ENCODE measurements at regions not wholly inside any gene's neighbourhood (a gene's known extent, or its start where the extent isn't known, plus 50 kb on each side); places are given as distances from the start of the nearest gene placed in this dataset.
"Not testable (repeated sequence)": the region's sequence is repeated elsewhere in the genome, so short reads cannot be mapped to it uniquely, and the experiment has no call there.

- no peak for TF ChIP-seq MEF2A (IDR thresholded peaks at IDR 0.05; ENCODE audit: borderline replicate concordance, low read depth)
- TF ChIP-seq PBX3 (IDR thresholded peaks at IDR 0.05): no peak
- TF ChIP-seq GABPA (IDR thresholded peaks at IDR 0.05; ENCODE audit: low read depth): no peak
- TF ChIP-seq TCF12 (IDR thresholded peaks at IDR 0.05): no peak
- no peak for TF ChIP-seq ELF1 (IDR thresholded peaks at IDR 0.05)
- TF ChIP-seq SMC3 (IDR thresholded peaks at IDR 0.05; ENCODE audit: low read depth, low read length): no peak
- no peak for TF ChIP-seq RAD21 (IDR thresholded peaks at IDR 0.05; ENCODE audit: low read length)
These were observed 163.4 kb upstream of the ETV3 start (continued) for GRCh38 chr1:157301477-157302198.

GRCh38 chr1:157294387-157295145, 156.4 kb upstream of the ETV3 start:
- peaks cover 26% of the 10 kb centered on the region; the same call in 1 of the 2 replicates for H3K27me3 ChIP-seq (ENCODE audit: insufficient read depth)
- H3K27ac ChIP-seq (ENCODE audit: low read depth in 2 of 2, low read length in 1 of 2); H3F3A ChIP-seq (replicated peaks; ENCODE audit: insufficient read depth); H3K4me1 ChIP-seq (ENCODE audit: control insufficient read depth in 1 of 2, insufficient read depth in 2 of 2, low read depth in 1 of 2, low read length in 1 of 2); POLR2A ChIA-PET; H3K4me2 ChIP-seq; H3K9me3 ChIP-seq; H3K9ac ChIP-seq; H2AFZ ChIP-seq (ENCODE audit: low read depth); H3K4me3 ChIP-seq (ENCODE audit: low read depth in 2 of 2, low read length in 1 of 2); DNase-seq; H3K36me3 ChIP-seq (replicated peaks in 1 of 2; ENCODE audit: control insufficient read depth in 1 of 2, insufficient read depth in 2 of 2, low read length in 1 of 2); H3K79me2 ChIP-seq (ENCODE audit: insufficient read depth); H3K9me2 ChIP-seq; CTCF ChIA-PET; H4K20me1 ChIP-seq (ENCODE audit: insufficient read depth): not testable (repeated sequence)
- 8% methylated on average over 6 of the region's 10 CpGs for WGBS (ENCODE audit: low lambda C conversion rate)

GRCh38 chr1:157292809-157293564, 154.8 kb upstream of the ETV3 start:
- ChIA-PET CTCF (no interaction called here), POLR2A (no interaction called here)
- H3K9ac ChIP-seq: no peak overlapping the region
- H4K20me1 ChIP-seq (ENCODE audit: insufficient read depth): no peaks in the 10 kb centered on the region
- H3K79me2 ChIP-seq (ENCODE audit: insufficient read depth): no peaks in the 10 kb centered on the region
- H3K36me3 ChIP-seq (replicated peaks in 1 of 2; ENCODE audit: control insufficient read depth in 1 of 2, insufficient read depth in 2 of 2, low read length in 1 of 2): no peaks in the 10 kb centered on the region
- no peak overlapping the region for H3K4me3 ChIP-seq (ENCODE audit: low read depth in 2 of 2, low read length in 1 of 2)
- no peaks in the 10 kb centered on the region for H3K9me3 ChIP-seq
- no peak overlapping the region for H2AFZ ChIP-seq (ENCODE audit: low read depth)
- no peak overlapping the region for H3K27ac ChIP-seq (ENCODE audit: low read depth in 2 of 2, low read length in 1 of 2)
- no peak overlapping the region for H3K4me2 ChIP-seq
- no peak for DNase-seq
- no peaks in the 10 kb centered on the region for H3K4me1 ChIP-seq (ENCODE audit: control insufficient read depth in 1 of 2, insufficient read depth in 2 of 2, low read depth in 1 of 2, low read length in 1 of 2)
- 6% methylated on average over 4 of the region's 4 CpGs for WGBS (ENCODE audit: low lambda C conversion rate)
- peaks cover 26% of the 10 kb centered on the region; the same call in 1 of the 2 replicates for H3K27me3 ChIP-seq (ENCODE audit: insufficient read depth)
- TF ChIP-seq POLR2AphosphoS5 (IDR thresholded peaks at IDR 0.05; ENCODE audit: low read depth, low read length) (no peak), NRF1 (IDR thresholded peaks at IDR 0.05; ENCODE audit: low read depth, low read length) (no peak), REST (IDR thresholded peaks at IDR 0.05; ENCODE audit: low read depth, low read length) (no peak), RCOR1 (IDR thresholded peaks at IDR 0.05; ENCODE audit: low read length) (no peak), IRF3 (IDR thresholded peaks at IDR 0.05; ENCODE audit: low read depth, low read length) (no peak), SMC3 (IDR thresholded peaks at IDR 0.05; ENCODE audit: low read depth, low read length) (no peak), GABPA (IDR thresholded peaks at IDR 0.05; ENCODE audit: low read depth) (no peak), EZH2phosphoT487 (IDR thresholded peaks at IDR 0.05; ENCODE audit: borderline replicate concordance, low read depth) (no peak)
- no peaks in the 10 kb centered on the region for H3K9me2 ChIP-seq
- no peaks in the 10 kb centered on the region for H3F3A ChIP-seq (replicated peaks; ENCODE audit: insufficient read depth)

Measured in SK-N-SH (cell line).